Left renal cortex interstitium (tissue), 4 donors: ENCODE measurements at regions not wholly inside any gene's neighbourhood (a gene's known extent, or its start where the extent isn't known, plus 50 kb on each side); places are given as distances from the start of the nearest gene placed in this dataset.
"Not testable (repeated sequence)": the region's sequence is repeated elsewhere in the genome, so short reads cannot be mapped to it uniquely, and the experiment has no call there.

ENCODE experiments used
- DNase-seq, 4 donors: peaks; one replicate each; pipeline ENCODE4 v3.0.0-alpha.2; 2013; ENCODE audit warnings: low read depth in 4 of 4, low spot score in 2 of 4, missing footprints in 1 of 4

DNA sequence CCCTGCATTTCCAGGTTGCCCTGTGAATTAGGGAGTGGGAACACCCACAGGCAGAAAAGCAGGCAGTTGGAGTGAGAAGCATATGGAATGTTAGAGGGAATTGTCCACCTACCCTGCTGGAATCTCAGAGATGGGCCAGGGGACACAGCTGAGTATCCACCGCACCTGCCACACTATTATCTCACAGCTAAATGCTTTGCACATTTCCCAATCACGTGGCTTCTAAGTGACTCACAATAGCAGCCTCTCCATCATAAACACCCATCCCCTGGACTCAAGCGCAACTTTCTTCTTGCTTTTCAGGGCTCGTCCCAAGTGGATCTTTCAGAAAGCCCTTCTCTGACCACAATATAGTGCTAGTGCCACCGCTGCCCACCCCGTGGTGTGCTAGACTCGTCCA lies 389.0 kb upstream of the LMCD1 start:
- no peak for DNase-seq

DNA sequence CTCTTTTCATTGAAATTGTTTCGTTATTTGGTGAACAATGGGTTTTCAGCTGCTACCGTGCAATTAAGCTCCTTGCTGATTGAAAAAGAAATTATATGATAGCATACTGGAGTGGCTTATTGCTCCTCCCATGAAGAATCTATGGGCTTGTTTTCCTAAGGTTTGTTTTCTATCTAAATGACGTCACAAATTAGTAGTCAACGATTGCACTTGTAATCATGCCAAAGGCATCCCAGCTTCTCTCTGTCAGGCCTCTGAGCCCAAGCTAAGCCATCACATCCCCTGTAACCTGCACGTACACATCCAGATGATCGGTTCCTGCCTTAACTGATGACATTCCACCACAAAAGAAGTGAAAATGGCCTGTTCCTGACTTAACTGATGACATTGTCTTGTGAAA lies 388.0 kb upstream of the LMCD1 start:
- DNase-seq = no peak

DNA sequence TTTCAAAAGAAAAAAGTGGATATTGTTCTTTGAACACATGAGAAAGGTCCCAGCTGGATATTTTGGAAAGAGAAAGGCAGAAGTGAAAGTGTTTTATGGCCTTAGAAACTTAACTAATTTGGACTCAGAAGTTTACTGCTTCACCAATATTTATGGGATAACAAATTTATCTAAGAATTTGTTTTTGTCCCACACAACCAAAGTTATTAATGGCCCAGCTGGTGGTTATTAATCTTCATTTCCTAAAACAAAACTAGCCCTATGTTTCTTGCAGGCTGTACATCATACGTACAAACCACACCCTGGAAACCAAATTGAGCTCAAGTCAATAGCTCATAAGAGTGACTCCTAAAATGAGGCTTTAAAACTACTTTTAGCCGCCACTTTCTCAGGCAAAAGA lies 372.9 kb upstream of the LMCD1 start:
- peak in 3 of 4 donors; percentile 42 to 64 (median 49) for DNase-seq

DNA sequence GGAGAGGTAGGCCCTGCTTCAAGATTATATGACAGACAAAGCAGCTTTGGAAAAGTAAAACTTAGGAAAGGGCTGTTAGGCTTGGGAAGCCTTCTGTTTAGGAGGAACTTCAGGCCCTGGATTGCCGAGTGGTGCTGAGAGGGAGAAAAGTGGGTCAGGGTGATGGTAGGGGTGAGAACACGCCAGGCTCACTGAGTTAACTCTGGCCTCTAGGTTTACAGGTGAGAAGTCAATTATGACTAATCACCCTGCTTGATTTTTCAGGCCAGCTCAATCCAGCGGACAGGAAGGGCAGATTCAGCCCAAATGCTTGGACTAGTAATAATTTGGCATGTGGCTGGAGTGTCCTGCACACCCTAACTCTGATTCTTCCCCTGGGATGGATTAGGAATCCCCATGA lies 365.1 kb upstream of the LMCD1 start:
- no peak for DNase-seq

DNA sequence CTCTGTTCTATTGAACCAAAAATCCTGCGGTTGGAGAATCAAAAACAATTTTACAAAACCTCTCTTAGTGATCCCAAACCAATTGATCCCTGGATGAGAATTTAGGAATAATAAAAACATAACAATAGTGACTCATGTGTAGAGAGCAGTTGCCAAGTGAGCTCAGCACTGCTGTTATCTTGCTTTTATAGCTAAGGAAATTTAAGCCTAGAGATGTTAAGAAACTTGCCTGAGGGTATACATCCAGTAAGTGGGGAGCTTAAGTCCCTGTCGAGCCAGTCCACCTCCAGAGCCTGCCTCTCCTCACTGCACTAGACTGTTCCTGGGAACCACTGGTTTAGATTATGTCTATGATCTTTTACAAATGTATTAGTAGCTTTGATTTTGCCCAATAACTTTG lies 358.4 kb upstream of the LMCD1 start:
- no peak for DNase-seq

DNA sequence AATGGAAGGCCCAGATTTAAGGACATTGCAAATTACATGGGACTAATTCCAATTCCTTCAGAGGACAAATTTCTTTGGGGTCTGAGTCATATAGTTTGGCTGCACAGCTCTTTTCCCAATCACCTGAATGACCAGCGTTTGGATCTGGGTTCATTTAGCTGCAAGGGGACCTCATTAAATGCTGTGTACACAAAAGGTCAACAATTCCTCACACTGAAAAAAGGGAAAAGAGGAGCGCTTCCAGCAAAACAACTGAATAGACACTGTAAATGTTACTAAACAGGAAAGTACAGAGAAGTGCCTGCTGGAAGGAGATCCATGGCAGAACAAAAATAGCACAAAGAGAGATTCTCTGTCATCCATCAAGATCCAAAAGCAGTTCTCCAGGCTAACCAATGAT lies 356.0 kb upstream of the LMCD1 start:
- DNase-seq = no peak

DNA sequence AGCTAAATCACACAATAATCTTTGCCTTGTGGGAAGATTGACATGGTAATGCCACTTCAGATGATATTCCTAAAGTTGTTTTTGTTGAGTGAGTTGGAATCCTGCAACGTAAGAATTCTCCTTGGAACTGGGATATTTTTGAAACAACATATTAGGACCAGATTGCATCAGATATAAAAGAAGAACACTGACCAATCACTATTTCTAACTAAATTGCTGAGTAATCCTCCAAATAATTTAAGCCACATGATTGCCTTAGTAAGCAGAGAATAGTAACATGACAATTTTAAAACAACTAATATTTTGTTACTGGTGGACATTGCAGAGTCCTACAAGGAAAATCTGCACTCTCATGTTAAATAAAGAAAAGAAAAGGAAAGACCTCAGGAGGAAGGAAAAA lies 353.9 kb upstream of the LMCD1 start:
- DNase-seq = no peak

DNA sequence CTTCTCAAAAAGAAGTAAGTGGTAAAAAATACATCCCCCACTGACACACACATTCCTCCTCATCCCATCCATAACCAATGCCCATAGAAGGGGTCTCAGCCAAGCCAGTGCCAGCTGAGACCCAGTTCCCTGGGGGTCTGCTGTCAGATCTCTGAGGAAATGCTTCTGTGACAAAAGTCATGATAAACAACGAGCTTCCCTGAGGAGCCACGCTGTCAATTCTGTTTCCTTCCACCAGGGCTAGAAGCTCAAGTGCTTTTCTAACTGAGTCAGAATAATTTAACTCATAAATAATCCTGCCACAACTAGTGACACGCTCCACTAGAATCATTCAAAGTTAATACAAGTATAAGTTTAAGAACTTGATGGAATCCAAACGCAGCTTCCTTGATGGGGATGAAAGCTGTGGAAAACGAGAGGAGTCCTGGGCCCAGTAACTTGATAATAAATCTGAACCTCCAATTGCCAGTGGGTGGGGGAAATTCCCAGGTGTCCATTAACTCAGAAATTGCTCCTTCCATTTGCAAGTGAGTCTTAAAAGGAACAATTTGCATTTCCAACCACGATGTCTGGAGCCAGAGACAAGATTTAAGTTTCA lies 348.7 kb upstream of the LMCD1 start:
- DNase-seq = no peak

DNA sequence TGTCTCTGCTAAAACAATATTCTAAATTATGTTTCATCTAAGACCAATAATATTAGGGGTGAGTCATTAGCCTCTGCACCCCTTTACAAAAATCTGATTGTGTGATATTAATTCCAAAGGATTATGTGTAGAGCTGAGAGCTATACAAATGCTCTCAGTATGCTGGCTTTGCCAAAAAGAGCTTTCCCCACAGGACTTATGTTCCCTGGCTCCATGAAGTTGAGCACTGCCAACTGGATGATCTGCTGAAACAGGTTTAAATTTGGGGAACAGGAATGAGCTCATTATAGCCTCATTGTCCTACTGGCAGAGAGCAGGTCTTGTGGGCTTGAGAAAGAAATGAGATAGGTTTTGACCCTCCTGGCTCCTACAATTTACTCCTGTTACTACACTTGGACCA lies 347.8 kb upstream of the LMCD1 start:
- DNase-seq = no peak

DNA sequence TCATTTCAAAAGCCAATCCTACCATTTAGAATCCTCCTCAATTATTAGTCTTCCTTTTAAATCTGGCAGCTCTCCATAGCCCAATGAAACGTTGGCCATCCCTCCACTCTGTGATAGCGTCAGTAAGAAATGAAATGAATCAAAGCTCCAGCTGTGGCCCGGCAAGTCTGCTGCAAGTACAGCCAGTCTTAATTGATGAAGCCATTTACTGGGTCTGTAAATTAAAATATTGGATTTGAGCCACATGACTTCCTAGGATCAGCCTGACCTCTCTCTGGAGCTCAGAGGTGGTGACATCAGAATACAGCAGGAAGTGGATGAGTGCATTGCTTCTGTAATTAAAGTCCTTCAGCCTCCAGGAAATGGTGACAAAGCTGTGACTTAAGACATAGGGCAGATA lies 347.0 kb upstream of the LMCD1 start:
- no peak for DNase-seq

DNA sequence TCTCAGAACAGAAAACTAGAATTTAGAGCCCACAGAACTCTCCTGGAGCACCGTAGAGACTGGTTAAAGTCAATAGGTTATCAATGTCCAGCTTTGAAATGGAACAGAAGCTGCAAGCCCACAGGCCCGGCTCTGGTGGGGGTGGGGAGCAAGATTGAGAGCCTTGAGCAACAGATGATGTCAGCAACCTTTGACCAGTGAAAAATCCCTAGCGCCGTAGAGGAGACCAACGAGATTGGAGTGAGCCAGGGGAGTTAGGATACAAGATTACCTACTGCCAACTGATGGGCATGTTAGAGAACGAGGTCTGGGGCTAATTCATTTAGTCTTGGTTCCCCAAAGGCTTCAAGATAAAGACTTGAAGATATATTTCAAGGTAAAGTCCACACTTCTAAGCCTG lies 345.5 kb upstream of the LMCD1 start:
- DNase-seq = no peak

DNA sequence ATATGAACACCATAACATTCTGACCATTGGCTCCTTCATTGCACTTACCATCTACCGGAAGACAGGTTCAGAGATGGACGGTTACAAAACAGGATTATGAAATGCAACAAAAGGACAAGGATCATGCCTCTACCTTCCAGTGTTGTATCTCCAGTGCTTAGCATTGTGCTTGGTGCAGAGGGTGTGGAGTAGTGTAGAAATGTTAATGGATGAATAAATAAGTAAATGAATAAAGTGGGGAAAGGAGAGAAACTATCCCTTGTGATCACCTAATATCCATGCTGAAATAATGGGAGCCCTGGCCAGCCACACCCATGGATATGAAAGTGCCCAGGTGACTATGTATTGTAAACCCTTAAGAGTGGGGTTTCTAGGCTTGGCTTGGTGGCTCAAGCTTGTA lies 344.8 kb upstream of the LMCD1 start:
- DNase-seq = no peak

DNA sequence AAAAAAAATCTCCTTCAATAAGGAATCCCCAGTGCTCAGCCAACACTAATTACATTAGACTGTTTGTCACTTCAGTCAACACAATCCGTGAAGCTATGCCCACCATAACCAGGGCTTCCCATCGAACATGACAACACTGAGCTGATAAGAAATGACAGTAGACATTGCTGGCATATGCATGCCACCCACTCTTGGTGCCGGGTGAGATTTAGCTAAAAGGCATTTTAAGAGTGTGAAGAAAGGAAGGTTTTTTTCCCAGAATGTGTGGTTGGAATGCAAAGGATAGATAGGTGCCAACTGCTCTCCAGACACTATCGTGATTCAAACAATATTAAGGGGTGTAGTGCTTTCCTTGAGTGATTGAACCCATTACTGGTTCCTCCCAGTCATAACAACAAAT lies 344.0 kb upstream of the LMCD1 start:
- DNase-seq = no peak

DNA sequence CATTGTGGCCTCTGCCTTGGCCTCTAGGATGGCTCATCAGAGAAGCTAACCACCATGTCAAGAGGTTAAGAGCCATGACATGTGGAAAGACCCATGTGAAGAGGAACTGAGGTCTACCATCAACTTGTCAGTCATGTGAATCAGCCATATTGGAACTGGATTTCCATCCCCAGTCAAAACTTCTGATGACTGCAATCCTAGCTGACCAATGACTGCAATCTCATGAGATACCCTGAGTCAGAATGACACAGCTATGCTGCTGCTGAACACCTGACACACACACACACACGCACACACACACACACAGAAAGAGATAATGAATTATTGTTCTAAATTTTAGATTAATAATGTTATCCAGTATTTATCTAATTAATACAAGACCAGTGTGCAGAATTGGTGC lies 337.5 kb upstream of the LMCD1 start:
- DNase-seq = no peak

DNA sequence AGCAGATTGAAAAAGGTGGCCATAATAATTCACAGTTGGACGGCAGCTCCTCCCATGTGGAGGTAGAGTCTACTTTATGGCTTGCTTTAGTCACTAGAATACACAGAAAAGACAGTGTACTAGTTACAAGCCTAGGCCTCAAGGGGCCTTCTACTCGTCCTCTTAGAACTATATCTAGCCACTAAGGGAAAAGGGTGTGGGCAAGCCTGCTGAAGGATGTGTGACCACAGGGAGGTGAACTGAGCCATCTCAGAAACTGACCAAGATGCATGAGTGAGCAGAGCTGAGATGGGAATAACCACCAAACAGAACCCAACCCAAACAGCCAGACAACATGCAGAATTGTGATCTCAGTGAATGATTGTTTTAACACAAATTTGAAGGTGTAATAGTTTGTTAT lies 335.6 kb upstream of the LMCD1 start:
- no peak for DNase-seq

DNA sequence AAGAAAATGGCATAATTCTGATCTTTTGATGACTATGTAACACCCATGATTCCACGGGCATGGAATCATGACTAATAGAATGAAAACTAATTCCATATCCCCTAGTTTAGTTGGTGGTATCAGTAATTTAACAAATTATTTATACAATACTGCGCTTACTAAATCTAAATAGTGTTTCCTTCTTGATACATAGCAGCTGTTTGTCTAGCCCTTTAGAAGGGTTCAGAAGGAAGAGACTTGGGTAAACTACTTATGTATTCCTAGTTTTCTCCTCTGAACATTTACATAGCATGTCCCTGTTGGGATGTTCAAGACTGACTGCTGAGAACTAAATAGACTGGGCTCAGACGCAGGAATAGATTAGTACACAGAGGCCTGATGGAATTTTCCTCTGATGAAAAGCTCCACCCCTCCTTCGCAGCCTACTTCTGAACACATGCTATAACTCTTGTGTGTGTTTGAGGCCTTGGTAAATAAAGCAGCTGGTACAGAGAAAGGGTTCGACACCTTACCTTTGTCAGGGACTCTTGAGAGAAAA lies 330.6 kb upstream of the LMCD1 start:
- DNase-seq = no peak

DNA sequence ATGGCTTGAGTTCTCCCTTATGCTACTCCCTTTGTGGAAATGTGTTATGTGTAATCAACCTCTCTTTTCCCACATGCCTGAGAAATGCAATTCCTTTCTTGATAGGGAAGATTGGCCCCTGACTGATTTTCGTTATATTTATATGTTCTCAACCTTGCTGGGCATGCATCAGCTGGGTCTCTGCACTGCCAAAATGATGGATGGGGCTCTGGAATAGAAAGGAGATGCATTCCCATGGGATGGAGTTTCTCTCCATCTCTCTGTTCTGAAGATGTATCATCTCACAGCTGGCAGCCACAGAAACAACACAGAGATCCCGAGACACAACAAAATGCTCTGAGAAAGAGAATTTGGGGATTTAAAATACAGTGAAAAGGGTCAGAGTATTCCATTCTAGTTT lies 327.7 kb upstream of the LMCD1 start:
- DNase-seq = no peak

DNA sequence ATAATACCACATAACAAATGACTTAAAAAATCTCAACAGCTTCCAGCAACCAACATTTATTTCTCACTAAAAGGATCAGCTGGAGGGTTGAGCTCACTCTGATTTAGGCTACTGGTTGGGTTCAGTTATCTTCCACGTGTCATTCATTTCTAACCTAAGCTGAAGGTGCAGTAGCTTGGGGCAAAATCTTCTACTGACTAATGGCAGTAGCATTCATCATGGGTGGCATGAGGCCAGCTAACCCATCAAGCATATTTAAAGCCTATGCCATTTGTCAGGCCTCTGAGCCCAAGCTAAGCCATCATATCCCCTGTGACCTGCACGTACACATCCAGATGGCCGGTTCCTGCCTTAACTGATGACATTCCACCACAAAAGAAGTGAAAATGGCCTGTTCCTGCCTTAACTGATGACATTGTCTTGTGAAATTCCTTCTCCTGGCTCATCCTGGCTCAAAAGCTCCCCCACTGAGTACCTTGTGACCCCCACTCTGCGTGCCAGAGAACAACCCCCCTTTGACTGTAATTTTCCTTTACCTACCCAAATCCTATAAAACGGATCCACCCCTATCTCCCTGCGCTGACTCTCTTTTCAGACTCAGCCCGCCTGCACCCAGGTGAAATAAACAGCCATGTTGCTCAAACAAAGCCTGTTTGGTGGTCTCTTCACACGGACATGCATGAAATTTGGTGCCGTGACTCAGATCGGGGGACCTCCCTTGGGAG lies 324.7 kb upstream of the LMCD1 start:
- DNase-seq = not testable (repeated sequence)

DNA sequence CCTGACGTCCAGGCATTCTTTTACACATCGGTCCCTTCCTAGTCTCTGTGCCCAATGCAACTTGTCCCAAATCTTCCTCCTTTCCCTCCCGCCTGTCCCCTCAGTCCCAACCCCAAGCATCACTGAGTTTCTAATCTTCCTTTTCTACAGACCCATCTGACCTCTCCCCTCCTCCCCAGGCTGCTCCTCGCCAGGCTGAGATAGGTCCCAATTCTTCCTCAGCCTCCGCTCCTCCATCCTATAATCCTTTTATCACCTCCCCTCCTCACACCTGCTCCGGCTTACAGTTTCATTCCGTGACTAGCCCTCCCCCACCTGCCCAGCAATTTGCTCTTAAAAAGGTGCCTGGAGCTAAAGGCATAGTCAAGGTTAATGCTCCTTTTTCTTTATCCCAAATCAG lies 323.1 kb upstream of the LMCD1 start:
- DNase-seq = not testable (repeated sequence)

DNA sequence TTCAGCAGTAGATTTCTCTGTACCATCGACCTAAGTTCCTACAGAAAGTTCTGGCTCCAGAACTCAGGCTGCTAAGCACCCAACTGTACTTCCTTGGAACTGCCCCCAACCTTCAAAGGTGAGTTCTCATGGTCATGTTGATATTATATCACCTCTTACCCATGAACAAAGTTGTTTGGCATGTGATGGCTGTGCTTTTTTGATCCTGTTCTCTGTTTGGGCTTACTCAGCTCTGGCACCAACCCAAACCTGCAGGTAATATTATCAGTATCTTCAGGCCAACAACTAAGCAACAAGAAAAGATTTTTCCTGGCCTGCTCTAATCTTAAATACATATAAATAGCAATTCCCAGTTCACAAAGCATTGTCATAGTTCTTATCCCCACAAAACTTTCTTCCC lies 318.7 kb upstream of the LMCD1 start:
- DNase-seq = no peak

DNA sequence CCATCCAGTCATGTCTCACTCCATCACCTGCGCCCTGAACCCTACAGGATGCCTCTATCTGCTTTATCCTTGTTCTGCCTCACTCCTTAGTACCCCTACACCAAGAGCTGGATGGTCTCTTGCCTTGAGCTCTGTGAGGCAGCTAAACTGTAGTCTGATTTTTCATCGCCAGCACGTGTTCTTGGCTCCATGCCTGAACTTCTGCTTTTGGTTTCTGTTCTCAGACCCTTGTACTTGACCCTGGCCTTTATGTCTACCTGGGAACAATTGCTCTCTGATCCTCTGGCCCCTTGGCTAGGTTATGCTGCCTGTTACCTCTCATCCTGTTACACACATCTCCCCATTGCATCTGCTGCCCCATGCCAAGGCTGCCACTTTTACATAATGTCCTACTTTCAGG lies 318.0 kb upstream of the LMCD1 start:
- no peak for DNase-seq

DNA sequence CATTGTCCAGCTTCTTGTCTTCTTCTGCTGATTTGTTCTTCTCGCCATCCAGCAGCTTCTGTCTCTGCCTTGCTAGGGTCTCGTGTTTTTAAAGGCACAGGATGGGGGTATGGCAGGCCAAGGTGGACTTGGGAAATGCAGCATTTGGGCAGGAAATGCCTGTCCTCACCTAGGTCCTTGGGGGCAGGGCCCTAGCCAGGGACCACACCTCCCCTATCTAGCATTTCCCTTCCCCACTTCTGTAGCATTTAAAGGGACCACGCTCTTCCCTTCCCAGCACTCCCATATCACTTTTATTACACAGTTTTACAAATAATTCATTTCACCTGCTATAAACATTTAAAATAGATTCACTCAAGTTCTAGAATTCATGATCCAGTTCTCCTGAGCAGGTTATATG lies 315.4 kb upstream of the LMCD1 start:
- no peak for DNase-seq

DNA sequence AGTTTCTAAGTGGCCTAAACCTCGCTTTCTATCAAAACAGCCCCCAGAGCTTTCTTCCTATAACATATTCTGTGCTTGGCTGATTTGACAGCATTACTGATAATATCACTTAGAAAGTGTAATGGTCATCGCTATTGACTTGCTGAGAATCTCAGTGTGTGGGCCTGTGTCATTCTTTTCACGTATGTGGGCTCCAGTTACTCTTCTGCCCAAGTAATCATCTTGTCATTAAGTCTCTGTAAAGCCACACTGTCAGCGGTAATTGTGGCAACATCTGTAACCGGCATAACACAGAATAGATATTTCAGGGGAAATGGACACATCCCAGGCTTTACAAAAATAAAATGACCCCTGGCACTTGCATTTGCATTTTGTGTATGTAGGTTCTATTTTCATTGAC lies 313.6 kb upstream of the LMCD1 start:
- no peak for DNase-seq
